HG02678 (cell line): ENCODE measurements at regions not wholly inside any gene's neighbourhood (a gene's known extent, or its start where the extent isn't known, plus 50 kb on each side); places are given as distances from the start of the nearest gene placed in this dataset.
"Not testable (repeated sequence)": the region's sequence is repeated elsewhere in the genome, so short reads cannot be mapped to it uniquely, and the experiment has no call there.

Experiments
- ATAC-seq: cut with Tn5 transposase; IDR thresholded peaks from one replicate; pipeline ENCODE4 v1.9.1; 2021; ENCODE audit warnings: mild to moderate bottlenecking, moderate library complexity; ENCODE audit not compliant: unreplicated experiment

- ATAC-seq: no peak
Observed at GRCh38 chr5:154593796-154594195, 115.8 kb upstream of the HAND1 start.

- no peak for ATAC-seq
Observed at GRCh38 chr5:154593071-154593470, 115.0 kb upstream of the HAND1 start.

DNA sequence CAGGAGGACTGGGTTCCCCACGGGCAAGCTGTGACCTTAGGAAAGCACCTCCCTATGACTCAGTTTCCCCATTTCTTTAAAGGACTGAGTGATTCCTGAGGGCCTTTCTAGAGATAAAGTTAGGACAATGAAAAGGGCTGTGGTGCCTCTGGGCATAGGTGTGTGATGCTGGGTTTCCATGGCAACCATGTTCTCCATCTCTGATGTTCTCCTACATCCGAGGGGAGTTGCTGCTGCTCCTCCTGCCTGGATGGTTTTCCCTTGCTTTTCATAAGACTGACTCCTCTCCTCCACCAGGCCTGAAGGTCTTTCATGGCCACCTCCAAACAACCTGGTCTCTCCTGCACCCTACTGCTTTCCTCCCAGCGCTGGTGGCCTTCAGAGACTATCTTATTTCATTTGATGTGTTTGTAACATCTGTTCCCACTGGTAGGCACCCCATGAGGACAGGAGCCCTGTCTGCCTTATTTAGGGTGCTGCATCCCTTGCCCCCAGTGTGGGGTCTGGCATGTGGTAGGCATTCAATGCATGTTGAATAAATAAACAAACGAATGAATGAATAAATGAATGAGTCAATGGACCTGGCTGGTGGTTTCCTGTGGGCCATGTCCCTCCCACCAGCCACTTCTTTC, 112.2 kb upstream of the HAND1 start:
- no peak for ATAC-seq

DNA sequence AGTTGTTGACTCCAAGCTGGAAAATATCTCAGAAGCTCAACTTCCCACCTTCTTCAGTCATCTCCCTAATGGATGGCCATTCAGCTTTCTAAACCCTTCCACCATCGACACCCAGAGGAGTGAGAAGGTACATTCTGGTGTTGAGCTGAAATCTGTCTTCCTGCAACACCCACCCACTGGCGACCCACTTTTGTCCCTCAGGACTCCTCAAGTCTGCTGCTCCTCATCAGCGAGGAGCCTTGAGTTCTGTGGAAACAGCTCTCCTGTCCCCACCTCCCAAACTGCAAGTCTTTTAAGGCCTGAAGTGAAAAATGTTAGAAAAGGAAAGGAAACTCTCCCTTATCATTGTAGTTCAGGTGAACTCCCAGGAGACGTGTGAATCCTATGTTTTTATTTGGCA, 111.5 kb upstream of the HAND1 start:
- ATAC-seq: no peak

DNA sequence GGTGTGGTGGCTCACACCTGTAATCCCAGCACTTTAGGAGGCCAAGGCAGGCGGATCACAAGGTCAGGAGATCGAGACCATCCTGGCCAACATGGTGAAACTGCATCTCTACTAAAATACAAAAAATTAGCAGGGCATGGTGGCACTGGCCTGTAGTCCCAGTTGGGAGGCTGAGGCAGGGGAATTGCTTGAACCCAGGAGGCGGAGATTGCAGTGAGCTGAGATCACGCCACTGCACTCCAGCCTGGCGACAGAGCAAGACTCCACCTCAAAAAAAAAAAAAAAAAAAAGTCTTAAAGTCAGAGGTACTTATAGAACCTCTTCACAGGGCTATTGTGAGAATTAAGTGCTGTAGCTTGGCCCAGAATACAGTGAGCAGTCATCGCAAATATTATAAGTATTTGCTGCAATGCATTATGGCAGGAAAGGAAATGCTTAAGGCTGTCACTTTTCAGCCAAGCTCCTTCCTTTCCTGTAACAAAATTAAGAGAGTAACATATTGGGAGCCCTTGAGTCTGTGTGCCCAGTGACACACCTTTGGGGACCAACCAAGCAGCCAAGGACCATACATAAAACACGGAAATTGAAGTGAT, 110.9 kb upstream of the HAND1 start:
- ATAC-seq: not testable (repeated sequence)

DNA sequence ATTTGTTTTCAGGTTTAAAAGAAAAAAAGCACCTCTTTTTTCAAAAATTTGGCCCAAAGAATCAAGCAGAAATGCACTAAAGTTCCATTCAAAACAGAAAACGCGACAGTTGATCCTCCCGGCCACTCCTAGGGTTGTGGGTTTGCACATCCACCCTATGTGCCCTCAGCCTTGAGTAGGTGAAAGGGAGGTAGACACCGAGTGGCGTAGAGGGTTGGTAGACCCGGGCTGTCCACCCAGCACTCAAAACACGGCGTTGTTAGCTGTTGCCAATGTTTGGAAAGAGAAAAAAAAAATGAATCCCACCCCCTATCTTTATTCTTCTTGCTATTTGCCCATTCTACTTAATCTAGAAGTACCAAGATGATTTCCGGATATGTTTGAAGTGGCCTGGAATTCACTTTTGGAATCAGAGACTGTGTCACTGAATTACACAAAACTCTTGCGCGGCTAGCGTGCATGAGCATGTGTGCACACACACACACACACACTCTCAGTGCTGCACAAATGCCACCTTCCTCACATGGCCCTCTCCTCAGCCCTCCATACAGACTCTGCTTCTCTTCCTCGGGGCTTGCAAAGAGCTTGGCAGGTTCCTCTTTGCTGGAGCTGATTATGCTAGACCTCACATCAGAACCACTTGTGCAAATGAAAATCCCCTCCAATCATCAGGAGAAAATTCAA, 110.2 kb upstream of the HAND1 start:
- no peak for ATAC-seq

GRCh38 chr5:154587123-154588026, 109.3 kb upstream of the HAND1 start:
- no peak for ATAC-seq

GRCh38 chr5:154583671-154584177, 105.7 kb upstream of the HAND1 start:
- no peak for ATAC-seq

- ATAC-seq: no peak
Observed at GRCh38 chr5:154580422-154580821, 102.4 kb upstream of the HAND1 start.

DNA sequence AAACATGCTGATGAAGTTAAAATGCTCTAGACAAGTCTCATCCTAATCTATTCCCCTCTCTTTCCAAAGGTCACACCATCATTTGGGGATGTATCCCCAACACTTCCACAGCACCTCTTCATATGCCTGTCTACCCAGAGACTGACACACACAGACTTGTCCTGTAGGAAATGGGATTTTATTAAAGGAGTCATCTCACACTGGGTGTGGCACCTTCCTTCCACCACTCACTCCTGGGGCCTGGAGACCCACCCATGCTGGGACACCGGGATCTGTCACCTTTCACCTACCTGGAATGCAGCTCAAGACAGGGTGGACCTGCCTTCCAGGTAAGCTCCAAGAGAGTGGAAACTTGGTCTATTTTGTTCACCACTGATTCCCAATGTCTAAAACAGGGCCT, 99.4 kb upstream of the HAND1 start:
- no peak for ATAC-seq

- no peak for ATAC-seq
Observed at GRCh38 chr5:154576429-154576806, 98.4 kb upstream of the HAND1 start.

DNA sequence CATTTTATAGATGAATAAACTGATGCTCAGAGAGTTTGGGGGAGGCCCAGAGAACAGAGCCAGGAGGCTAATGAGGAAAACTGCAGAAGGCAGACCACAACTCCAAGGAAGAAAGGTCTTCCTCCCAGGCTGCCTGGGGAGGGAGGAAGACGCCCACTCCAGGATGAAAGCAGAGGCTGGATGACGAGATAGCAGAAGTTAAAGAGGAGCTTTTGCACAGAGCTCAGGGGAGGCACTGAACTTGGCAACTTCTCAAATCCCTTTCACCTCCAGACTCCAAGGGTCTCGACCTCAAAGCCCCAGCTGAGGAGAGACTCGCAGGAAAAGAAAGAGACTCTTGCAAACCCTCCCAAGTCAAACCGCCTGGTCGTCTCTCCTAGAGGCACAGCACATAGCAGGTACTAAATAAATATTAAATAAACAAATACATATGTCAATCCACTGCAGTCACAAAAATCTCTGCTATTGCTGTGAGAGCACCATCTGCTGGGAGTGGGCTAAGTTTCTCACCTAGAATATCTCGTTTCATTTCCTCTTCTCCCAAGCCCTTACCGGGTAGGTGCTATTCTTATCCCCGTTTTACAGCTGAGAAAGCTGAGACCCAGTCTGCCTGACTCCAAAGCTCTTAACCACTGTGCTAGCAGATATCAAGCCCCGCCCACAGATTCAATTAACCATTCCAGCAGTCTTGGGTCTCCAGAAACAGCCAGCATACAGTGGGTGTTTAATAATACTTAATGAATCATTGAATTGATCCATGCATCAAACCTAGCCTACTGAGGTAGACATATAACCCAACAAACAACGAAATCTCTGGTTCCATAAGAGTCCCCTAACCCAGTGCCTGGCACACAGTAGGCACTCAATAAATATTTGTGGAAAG, 97.8 kb upstream of the HAND1 start:
- peak; percentile 94 for ATAC-seq

- no peak for ATAC-seq
Observed at GRCh38 chr5:154573011-154573410, 95.0 kb upstream of the HAND1 start.

DNA sequence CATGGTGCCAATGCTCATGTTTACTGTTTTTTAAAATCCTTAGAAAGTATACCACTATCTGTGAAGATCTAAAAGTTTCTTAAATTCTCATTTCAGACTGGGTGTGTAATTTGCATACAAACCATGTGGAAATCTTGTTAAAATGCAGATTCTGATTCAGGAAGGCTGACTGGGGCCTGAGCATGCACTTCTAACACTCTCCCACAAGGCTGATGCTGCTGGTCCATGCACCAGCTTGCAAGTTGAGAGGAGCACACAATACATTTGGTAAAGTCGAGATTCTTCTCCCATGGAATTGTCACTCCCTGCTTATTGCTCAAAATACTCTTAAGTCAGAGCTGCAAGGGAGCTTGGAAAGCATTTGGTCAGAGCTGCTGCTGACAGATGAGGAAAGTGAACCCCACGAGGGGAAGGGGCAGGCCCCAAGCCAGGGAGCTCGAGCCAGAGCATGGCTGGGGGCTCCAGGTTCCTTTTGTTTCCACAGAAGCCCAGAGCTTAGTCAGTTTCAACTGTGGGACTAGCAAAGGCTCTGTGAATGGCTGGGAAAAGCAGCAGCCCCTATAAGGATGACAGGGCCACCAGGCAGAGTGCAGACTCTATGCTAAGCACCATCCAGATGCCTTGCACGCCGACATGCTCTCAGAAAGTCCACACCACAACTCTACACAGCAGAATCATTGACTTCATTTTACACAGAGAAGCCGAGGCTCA, 93.5 kb upstream of the HAND1 start:
- no peak for ATAC-seq

DNA sequence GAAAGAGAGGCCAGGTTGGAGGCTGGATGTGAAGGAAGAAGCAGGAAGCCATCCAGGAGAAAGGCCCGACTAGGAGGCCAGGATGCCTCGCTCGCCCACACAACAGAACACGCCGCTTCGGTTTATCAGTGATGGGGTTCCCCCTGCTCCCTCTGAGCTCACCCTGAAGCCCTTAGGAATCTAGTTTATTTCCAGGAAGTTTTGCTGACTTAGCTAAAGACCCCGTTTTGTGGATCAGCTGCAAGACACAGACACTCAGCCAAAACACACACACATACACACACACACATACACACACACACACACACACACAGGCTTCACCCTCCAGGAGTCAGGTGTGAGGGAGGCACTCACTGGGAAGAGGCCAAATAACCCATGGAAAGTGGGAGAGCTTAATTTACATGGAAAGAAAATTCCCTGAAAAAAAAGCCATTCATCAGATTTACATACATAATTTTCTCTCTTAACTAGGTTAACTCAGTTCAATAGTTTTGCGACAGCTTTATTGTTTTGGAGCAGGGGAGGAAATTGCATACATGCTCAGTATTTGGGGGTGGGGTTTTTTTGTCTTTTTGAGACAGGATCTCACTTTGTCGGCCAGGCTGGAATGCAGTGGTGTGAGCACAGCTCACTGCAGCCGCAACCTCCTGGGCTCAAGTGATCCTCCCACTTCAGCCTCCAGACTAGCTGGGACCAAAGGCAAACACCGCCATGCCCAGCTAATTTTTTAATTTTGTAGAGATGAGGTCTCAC, 92.7 kb upstream of the HAND1 start:
- no peak for ATAC-seq

DNA sequence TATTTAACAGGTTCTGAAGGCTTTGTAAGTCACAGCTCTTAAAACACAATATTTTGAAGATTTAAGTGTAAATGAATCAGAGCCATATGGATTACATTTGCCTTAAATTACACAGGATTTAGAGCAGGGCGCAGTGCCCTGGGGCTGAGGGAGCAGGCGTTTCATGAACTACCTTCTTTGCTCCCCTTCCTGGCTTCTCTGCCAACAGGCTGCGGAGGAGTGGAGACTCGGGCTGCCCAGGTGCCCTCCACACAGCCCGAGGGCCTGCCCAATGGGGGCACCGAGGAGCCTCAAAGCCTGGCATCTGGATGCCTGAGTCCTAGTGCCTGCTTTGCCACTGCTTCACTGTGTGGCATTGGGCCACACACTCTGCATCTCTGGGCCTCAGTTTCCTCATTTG, 90.6 kb upstream of the HAND1 start:
- no peak for ATAC-seq

- ATAC-seq: no peak
Observed at GRCh38 chr5:154567155-154567554, 89.1 kb upstream of the HAND1 start.

DNA sequence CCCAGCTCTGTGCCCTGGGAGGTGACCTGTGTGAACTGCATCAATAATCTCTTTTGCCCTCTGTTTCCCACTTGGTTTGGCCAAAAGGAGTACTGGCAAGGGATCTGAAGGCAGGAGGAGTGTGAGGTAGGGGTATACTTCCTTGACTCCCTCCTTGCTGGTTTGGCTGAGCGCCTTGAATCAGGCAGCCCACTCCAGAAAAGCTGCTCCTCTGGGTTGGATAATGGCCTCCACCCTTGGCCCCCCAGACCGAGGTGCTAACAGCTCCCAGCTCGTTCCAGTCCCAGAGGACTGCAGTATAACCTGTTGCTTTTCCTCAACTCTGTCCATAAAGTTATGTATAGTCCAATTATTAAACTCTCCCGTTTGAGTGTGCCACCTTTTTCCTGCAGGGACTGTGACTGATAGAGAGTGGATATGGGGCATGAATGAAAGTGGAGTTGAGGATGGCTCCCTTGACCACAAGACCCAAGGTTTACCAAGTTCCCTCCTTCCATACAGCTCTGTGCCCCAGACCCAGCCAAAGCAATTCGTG, 88.2 kb upstream of the HAND1 start:
- ATAC-seq: no peak

DNA sequence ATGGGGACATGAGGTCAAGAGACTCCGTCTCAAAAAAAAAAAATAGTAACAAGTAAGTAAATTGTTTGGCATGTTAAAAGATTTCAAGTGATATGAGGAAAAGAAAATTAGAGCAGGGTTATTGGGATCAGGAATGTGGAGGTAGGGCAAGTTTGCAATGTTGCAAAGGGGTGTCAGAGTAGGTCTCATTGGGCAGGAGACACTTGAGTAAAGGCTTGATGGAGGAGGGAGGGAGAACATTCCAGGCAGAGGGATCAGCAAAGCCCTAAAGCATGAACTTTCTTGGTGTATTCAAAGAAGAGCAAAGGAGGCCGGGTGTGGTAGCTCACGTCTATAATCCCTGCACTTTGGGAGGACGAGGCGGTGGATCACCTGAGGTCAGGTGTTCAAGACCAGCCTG, 87.1 kb upstream of the HAND1 start:
- ATAC-seq: no peak
